NCI-H2171 treated with DMSO at 0.1 percent for 48 hours (cell line): ENCODE measurements at regions not wholly inside any gene's neighbourhood (a gene's known extent, or its start where the extent isn't known, plus 50 kb on each side); places are given as distances from the start of the nearest gene placed in this dataset.
"Not testable (repeated sequence)": the region's sequence is repeated elsewhere in the genome, so short reads cannot be mapped to it uniquely, and the experiment has no call there.

Source experiments
- DNase-seq: peaks from one replicate; lab custom pipeline; 2025; lab: John Stamatoyannopoulos, UW

- no peak for DNase-seq
Observed at GRCh38 chr2:117378653-117379052, 435.8 kb upstream of the DDX18 start.

DNA sequence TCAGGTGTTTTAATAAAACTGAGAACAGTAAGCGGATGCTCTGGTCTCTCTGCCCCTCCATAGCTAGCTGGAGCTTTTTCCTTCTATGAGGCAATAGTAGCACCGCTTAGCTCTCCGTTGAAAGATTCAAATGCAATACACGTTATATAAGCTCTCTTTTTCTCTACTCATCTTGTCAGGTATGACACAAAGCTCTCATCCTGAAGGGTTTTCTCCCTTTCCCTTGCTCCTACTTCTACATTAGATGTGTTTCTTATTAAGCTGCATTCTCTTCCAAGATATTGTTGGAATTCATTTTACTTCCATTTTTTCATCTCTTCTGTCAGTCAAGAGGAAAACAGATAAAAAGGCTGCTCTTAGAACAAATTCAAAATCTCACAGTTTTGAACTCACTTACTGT is 434.6 kb upstream of the DDX18 start:
- no peak for DNase-seq

DNA sequence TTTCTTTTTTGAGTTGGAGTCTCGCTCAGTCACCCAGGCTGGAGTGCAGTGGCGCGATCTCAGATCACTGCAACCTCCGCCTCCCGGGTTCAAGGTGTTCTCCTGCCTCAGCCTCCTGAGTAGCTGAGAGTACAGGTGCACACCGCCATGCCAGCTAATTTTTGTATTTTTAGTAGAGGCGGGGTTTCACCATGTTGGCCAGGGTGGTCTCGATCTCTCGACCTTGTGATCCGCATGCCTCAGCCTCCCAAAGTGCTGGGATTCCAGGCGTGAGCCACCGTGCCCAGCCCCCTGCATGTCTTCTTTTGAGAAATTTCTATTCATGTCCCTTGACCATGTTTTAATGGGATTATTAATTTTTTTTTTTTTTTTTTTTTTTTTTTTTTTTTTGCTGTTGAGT is 430.5 kb upstream of the DDX18 start:
- DNase-seq: not testable (repeated sequence)

- no peak for DNase-seq
Observed at GRCh38 chr2:117396161-117396560, 418.3 kb upstream of the DDX18 start.

- no peak for DNase-seq
Observed at GRCh38 chr2:117401582-117401981, 412.9 kb upstream of the DDX18 start.

DNA sequence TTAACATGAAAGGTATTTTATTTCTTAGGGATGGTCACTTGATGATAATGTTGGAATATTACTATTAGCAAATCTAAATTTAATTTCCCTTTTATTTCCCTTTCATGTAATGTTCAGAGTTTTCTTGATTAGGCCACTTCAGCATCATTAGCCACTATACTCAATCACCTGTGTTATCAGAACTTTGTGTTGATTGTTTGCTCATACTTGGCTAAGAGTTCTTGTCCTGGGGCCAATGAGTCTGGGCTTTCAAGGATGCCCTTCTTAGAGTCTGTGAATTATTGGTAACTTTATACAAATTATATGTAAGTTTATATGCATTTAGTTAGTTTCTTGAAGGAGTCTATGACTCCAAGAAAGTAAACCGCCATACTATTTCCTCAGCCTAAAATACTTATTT is 408.0 kb upstream of the DDX18 start:
- DNase-seq: no peak

GRCh38 chr2:117407746-117408145 is 406.7 kb upstream of the DDX18 start:
- no peak for DNase-seq

DNA sequence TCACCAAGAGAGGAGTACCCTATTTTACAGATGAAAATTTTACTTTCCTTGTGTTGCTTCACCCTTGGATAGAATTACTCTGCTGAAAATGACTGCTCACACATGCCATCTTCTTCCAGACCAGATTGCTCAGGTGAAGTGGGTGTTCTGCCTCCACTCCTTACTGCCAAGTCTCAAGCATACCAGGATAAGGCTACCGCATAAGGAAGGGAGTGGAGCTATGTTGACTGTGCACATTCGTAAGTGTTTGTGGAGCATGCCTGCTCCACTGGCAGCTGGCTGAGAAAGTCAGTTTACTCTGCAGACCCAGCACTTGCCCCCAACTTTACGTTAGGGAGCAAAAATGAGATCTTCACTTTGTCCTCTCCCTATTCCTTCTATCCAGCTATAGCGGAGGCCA is 405.0 kb upstream of the DDX18 start:
- DNase-seq: no peak

DNA sequence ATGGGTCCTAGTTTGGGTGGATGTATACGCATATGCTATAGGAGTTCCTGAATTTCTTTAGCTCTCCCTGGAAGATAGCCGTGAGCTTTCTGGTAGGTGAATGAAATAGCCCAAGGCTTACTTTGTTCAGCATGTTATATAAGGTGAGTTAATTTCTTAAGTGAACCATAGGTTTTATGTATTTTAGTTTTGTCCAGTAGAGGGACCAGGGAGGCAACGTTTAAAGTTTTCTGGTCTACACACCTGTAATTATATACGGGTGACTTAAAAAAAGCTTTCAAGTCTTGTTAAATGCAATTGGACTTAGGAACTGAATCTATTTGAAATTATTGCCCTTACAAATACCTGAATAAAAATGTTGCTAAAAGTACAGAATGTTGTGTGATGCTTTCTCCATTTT is 402.5 kb upstream of the DDX18 start:
- no peak for DNase-seq

DNA sequence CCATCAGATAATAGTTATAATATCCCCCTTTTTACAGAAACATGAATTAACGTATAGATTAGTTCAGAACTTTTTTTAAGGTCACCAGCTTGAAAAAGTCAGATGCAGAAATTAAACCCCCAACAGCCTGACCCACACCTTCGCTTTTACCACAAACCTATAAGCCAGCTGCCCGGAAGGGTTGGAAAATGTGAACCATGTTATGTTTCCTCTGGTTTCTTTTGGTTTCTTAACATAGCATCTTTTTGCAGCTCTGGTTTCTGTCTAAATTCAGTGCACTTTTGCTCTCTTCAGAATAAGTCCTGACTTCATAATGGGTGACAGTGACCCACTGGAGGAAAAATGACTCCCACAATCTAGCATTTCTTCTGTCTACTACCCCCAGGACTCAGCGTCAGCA is 381.7 kb upstream of the DDX18 start:
- DNase-seq: no peak

- DNase-seq: no peak
Observed at GRCh38 chr2:117436697-117437096, 377.8 kb upstream of the DDX18 start.

- DNase-seq: peak; percentile 23
Observed at GRCh38 chr2:117470311-117471095, 344.0 kb upstream of the DDX18 start.

- no peak for DNase-seq
Observed at GRCh38 chr2:117481608-117482007, 332.9 kb upstream of the DDX18 start.

DNA sequence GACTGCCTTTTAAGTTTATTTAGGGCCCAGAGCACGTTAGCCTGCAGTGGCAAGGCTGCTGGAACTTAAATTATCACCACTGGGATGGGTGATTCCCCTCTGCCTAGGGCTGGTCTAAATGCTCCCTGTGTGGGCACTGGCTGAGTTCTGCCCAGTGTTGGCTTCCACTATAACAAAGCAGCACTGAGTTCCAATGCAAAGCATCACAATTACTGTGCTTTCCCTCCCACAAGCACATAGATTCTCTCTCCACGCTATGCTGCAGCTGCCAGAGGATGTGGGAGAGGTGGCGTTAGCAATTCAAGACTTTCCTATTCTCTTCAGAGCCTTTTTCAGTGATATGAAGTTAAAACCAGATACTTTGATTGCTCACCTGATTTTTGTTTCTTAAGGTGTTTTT is 328.9 kb upstream of the DDX18 start:
- no peak for DNase-seq

DNA sequence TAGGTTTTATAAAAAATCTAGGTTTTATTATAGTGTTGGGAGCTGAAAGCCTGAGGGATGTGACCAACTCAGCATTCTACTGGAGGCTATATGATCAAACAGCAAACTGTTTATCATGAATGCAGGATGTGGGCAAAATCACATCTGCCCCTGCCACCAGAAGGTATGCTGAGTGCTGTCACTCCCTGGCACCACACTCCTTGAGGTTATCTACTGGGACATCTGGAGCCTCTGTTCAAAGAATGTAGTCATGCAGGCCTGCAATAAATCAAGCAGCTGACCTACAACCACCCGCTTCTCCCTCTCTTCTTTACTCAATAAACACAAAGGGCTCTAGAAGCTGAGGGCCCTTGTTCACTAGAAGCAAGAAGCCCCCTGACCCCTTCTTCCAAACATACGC is 328.4 kb upstream of the DDX18 start:
- DNase-seq: no peak

GRCh38 chr2:117492209-117492851 is 322.2 kb upstream of the DDX18 start:
- no peak for DNase-seq

GRCh38 chr2:117500721-117501120 is 313.8 kb upstream of the DDX18 start:
- no peak for DNase-seq

DNA sequence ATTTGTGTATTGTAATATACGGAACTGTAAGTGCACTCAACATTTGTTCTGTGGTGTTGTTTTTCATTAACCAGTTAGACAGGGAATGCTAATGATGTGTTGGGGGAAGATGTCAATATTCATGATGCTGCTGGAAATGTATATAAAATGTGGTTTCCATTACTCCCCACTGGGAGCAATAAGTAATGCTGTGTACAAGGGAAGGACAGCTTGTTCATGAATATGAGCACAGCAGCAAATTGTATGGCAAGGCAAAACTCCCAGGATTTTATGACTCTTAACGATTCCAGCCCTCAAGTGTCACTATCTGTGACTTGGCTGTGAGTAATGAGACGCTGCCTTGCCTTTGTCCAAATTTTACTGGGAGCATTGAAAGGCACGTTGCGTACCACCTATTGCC is 312.4 kb upstream of the DDX18 start:
- no peak for DNase-seq

DNA sequence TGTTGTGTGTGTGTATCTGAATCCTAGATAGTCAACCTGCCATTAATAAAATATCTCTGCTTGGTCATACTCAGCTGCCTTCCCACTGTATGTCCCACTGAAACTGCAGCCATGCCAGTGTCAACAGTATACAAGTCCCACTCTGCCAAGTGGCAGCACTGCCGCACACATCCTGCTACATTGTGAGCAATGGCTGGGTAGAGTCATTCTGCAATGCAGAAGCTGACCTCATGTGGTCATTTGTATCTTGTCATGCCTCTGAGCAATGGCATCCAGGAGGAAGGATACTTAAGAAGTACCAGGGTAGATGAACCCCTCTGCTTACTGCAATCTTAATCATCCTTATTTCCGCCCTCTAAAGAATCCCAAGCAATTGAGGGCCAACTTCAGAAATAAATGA is 302.2 kb upstream of the DDX18 start:
- no peak for DNase-seq

GRCh38 chr2:117514371-117514770 is 300.1 kb upstream of the DDX18 start:
- no peak for DNase-seq

GRCh38 chr2:117519238-117519637 is 295.3 kb upstream of the DDX18 start:
- DNase-seq: no peak

DNA sequence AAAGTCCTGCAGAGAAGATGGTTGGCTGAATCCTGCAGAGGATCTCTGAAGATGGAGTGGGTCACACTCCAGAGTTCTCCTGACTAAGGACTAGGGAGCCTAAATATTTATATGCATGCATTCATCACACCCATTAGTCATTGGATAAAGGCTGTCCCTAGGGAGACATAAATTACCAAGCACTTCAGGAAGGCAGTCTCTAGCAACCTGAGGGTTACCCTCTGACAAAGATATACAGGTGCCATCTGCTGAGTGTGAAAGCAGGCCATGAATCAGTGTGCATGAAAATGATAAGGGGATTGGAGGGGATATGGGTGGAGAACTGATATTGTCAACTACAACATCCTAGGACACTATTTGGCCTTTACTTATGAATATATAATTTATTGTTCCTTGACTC is 294.8 kb upstream of the DDX18 start:
- peak; percentile 70 for DNase-seq

DNA sequence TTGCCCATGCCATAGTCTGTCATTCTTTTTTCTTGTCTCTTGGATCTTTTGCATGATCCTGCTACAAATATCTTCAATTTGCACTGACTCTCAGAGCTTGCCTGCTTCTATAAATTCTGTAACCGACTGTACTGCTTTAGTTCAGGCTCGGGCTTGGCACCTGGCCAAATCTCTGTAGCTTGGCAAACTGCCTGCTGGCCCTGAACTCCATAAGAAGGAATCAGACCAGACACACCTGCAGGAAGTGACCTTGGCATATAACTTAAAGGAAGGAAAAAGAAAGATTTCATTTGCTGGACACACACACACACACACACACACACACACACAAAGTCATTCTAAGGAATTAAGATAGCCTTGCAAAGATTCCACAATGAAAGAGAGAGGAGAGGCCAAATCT is 291.2 kb upstream of the DDX18 start:
- peak; percentile 62 for DNase-seq

DNA sequence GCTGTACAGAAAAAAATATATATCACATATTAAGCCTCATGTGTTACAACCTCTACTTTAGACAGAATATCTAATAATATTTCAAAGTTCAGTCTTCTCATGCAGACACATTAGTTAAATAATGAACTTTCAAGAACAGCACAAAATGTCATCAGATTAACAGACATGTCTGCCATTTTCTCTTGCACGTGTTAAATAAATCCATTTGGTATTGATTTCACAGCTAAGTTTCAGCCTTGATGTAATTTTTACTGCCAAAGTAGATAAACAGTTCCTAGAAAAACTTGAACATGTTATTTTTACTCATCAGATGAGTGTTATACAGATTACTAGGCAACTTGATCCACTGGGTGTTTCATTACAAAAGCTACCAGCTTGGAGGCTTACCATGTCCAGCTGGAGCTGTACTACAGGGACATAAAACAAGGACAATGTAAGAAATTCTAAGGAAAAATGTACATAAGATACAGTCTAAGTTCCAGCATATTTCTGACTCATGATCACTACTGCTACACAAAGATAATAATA is 290.7 kb upstream of the DDX18 start:
- DNase-seq: no peak
